NCI-H1092 treated with DMSO at 0.1 percent for 48 hours (cell line): ENCODE measurements at regions not wholly inside any gene's neighbourhood (a gene's known extent, or its start where the extent isn't known, plus 50 kb on each side); places are given as distances from the start of the nearest gene placed in this dataset.
A peak's percentile ranks its signal among the peaks of the same experiment; 100 is the strongest.

ENCODE experiments used
- DNase-seq: peaks from one replicate; lab custom pipeline; 2025; lab: John Stamatoyannopoulos, UW

- no peak for DNase-seq
Measured at GRCh38 chr12:46910830-46911229, 85.0 kb upstream of the SLC38A4 start.

GRCh38 chr12:46914336-46914735, 88.5 kb upstream of the SLC38A4 start:
- no peak for DNase-seq

- no peak for DNase-seq
Measured at GRCh38 chr12:46915082-46915481, 89.3 kb upstream of the SLC38A4 start.

- no peak for DNase-seq
Measured at GRCh38 chr12:46915836-46916235, 90.0 kb upstream of the SLC38A4 start.

GRCh38 chr12:46916796-46917419, 91.1 kb upstream of the SLC38A4 start:
- DNase-seq, result no peak

- no peak for DNase-seq
Measured at GRCh38 chr12:46917821-46918220, 92.0 kb upstream of the SLC38A4 start.

- DNase-seq, result no peak
Measured at GRCh38 chr12:46918631-46919030, 92.8 kb upstream of the SLC38A4 start.

GRCh38 chr12:46919666-46920400, 94.0 kb upstream of the SLC38A4 start:
- no peak for DNase-seq

- DNase-seq, result no peak
Measured at GRCh38 chr12:46920499-46920898, 94.7 kb upstream of the SLC38A4 start.

GRCh38 chr12:46921048-46921763, 95.4 kb upstream of the SLC38A4 start:
- DNase-seq, result no peak

- DNase-seq, result no peak
Measured at GRCh38 chr12:46921764-46922133, 96.0 kb upstream of the SLC38A4 start.

- DNase-seq, result no peak
Measured at GRCh38 chr12:46926526-46926925, 100.7 kb upstream of the SLC38A4 start.

- DNase-seq, result no peak
Measured at GRCh38 chr12:46930101-46930500, 104.3 kb upstream of the SLC38A4 start.

GRCh38 chr12:46933947-46934346, 108.2 kb upstream of the SLC38A4 start:
- DNase-seq, result peak; percentile 13

GRCh38 chr12:46934374-46935111, 108.7 kb upstream of the SLC38A4 start:
- DNase-seq, result no peak

- DNase-seq, result no peak
Measured at GRCh38 chr12:46935271-46935847, 109.6 kb upstream of the SLC38A4 start.

- DNase-seq, result no peak
Measured at GRCh38 chr12:46936042-46936441, 110.2 kb upstream of the SLC38A4 start.

GRCh38 chr12:46938071-46938678, 112.4 kb upstream of the SLC38A4 start:
- DNase-seq, result no peak

- no peak for DNase-seq
Measured at GRCh38 chr12:46941981-46942380, 116.2 kb upstream of the SLC38A4 start.

GRCh38 chr12:46942579-46942978, 116.8 kb upstream of the SLC38A4 start:
- no peak for DNase-seq

- no peak for DNase-seq
Measured at GRCh38 chr12:46944088-46944487, 118.3 kb upstream of the SLC38A4 start.

GRCh38 chr12:46944771-46945170, 119.0 kb upstream of the SLC38A4 start:
- no peak for DNase-seq
